GM19035 (cell line): ENCODE measurements at regions not wholly inside any gene's neighbourhood (a gene's known extent, or its start where the extent isn't known, plus 50 kb on each side); places are given as distances from the start of the nearest gene placed in this dataset.

ENCODE experiments used
- ATAC-seq: cut with Tn5 transposase; IDR thresholded peaks from one replicate; pipeline ENCODE4 v1.9.1; 2021; ENCODE audit not compliant: unreplicated experiment

DNA sequence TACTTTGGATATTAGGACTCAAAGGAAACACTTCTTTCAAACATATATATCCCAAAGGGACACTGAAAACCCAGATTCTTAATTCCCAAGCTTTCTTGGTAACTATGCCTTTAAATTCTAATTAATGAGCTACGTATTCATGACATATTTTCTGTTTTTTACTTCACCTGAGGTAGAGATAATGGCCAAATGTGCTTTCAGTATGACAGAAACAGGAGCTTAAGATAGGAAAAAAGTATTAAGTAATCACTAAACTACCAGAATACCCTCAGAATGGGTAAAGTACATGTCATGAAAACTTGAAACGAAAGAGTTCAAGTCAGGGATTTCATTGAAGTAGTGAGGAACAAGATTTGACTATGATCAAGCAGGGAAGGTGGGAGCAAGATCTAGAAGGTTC, 478.5 kb downstream of the AGTPBP1 start:
- ATAC-seq, result no peak

DNA sequence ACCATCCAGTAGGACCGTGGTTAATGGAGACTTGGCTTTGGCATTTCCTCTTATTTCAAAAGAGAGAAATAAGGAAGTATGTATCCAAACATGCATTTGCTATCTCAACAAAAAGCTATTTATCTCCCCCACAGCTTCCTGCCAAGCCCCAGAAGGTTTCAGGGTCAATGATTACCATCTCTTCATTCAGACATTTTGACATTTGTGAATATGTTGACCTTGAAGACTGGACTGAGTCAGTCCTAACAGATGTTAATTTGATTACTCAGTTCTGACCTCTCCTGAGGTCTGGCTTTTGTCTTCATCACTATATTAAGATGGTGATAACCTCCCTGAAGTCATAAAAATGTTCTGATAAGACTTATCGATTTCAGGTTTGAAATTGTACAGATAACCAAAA, 479.4 kb downstream of the AGTPBP1 start:
- no peak for ATAC-seq

GRCh38 chr9:85260275-85260845, 481.4 kb downstream of the AGTPBP1 start:
- no peak for ATAC-seq

DNA sequence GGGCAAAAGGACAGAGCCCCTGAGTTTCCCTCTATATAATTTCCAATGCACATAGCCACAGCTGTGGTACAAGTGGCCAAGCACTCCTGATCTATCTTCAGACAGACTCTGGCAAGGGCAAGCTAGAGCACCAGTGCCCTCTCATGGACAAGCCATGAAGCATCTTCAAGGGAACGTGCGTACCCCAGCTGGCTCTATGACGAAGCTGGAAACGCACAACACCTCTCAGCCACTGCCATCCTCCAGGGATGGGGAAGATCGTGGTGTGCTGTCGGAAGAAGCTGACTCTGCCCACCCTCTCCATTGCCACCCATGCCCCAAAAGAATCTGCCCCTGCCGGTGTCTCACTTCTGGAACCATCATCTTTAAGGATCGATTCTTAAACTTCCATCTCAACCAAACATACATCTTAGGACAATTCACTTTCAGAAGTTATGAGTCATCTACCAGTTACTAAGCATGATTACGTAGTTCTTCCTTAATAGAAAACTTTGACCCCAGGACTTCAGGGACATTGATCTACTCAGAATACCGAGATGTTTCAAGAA, 482.9 kb downstream of the AGTPBP1 start:
- ATAC-seq, result peak; percentile 53

DNA sequence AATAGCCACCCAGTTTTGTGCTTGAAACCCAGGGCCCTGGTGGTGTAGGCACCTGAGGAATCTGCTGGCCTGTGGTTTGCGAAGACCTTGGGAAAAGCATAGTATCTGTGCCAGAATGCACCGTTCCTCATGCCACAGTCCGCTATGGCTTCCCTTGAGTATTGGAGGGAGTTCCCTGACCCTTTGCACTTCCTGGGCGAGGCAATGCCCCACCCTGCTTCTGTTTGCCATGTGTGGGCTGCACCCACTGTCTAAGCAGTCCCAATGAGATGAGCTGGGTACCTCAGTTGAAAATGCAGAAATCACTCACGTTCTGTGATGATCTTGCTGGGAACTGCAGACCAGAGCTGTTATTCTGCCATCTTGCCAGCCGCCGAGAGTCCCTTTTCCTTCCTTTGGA, 483.5 kb downstream of the AGTPBP1 start:
- no peak for ATAC-seq

DNA sequence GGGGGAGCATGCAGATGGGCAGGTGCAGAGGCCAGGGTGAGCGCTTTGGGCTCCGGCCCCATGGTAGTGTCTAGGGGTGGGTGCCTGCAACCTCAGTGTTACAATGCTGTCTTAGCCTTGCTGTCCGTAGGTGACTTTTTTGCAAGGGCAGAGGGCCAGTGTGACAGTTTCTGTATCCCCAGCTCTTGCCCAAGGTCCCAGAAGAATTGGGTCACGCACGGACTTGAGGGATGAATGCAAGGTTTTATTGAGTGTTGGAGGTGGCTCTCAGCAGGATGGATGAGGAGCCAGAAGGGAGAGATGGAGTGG, 492.5 kb downstream of the AGTPBP1 start:
- ATAC-seq, result no peak

DNA sequence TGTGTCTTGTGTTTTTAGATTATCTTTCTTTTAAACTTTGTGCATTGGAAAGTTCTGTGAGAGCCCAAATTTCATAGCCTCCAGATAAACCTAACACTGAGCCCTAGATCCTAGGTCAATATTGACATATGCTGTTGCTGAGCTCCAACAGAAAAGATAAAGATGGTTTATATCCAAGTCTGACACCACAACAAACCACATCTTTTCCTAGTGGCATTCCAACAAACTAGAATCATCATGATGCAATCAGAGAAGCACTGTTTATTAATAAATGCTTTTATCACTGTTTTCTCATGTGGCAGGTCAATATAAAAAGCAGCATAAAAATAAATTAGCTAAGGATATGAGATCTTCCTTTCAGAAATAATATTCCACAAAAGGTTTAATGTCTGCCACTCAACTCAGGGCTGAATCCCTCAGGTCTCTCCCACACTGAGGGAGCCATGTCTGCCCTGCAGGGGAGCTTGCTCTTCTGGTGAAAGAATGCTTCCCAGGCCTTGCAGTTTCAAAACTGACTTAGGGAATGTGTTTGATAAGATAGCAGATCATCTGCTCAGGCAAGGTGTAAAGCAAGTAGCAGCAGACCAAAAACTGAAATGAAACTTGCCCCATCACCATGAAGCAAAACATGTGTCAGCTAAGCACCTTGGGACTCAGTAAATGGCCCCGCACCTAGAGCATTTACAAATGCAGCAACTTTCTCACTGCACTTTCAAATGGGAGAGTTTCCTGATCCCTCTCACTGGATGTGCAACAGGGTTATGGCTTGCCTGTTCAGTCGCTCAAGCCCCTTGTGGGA, 493.0 kb downstream of the AGTPBP1 start:
- no peak for ATAC-seq

DNA sequence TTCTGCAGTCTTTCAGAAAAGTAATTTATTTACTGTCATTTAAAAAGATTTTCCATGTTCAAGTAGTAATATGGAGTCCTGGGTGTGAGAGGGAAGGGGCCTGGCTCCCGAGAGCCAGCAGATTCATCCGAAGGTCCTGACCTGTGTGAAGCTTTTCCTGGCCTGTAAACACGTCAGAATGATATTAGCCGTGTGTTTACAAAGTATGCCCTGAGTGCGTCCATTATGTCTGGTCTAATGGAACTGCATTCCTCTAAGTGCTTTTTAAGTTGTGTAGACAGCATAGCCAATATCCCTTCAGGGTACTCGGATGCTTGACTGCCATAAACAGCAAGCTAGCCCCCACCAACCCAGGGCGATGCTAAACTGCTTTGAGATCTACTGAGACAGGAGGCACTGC, 495.2 kb downstream of the AGTPBP1 start:
- no peak for ATAC-seq

DNA sequence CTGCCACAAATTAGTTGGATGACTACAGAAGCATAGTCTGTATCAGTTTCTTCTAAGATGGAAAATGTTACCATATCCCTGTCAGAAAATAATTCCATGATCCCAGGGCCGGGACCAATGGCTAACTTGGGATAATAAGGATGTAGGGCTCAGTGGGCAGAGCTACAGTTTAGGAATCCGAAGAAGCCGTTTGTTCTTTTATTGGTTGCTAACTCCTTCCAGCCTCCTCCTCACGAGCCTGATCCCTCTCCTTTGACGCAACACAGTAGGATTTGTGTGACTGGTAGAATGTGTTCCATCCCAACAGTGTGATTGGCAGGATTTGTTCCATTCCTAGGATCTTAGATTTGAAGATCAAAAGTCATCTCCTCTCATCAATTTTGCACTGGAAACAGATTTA, 496.9 kb downstream of the AGTPBP1 start:
- ATAC-seq, result no peak

DNA sequence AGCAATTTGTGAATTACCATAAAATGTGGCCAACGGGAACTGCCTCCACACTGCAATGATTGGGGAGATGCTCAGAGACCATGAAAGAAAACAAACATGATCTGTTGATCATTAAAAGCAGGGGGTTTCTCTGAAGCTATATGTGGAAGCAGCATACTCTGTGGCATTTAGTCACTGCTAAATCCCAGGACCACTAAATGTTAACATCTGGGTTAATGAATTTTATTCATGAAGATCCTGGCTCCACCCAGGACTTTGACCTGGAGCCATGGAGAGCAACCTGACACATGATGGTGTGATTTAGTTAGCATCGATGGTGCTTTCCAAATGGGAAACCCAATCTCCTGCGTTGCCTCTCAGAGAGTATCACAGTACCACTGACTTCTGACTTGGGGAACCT, 497.8 kb downstream of the AGTPBP1 start:
- no peak for ATAC-seq

GRCh38 chr9:85237478-85237877, 504.3 kb downstream of the AGTPBP1 start:
- ATAC-seq, result no peak

DNA sequence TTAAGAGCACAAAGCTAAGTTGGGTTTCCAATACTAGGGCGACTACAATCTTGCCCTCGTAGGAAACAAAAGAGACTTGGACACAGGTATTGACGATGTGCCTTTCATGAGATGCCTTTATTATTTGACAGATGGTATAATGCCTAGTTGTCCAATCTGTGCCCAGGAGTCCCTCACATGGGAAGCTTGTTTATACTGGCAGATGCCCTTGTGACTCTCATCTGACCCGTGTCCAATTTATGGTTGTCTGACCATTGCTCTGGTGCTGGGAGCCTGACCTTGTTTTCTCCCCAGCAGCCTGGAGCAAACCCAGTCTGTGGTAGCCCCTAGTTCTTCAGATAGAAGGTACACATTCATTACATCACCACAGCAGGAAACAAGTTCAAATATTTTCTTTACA, 511.7 kb downstream of the AGTPBP1 start:
- ATAC-seq, result no peak

GRCh38 chr9:85228111-85228855, 513.5 kb downstream of the AGTPBP1 start:
- ATAC-seq, result no peak

GRCh38 chr9:85225180-85225579, 516.6 kb downstream of the AGTPBP1 start:
- no peak for ATAC-seq

DNA sequence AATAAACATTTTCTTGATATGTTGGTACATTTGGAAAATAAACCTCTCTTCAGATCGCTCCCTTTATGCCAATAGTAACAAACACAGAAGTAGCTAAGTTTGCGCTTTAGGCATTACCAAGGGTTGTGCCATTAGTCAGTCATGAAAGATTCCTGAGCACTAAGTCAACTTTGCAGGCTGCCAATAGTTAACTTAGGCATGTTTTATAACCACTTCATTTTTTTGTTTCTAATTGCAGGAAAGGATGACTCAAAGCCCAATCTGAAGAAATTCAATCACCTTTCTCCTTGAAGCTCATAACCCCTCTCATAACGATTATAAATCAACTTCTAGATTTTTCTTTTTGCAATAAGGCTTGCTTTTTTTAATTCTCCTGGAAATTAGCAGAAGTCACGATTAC, 517.0 kb downstream of the AGTPBP1 start:
- ATAC-seq, result no peak

- no peak for ATAC-seq
Measured at GRCh38 chr9:85224301-85224700, 517.5 kb downstream of the AGTPBP1 start.

DNA sequence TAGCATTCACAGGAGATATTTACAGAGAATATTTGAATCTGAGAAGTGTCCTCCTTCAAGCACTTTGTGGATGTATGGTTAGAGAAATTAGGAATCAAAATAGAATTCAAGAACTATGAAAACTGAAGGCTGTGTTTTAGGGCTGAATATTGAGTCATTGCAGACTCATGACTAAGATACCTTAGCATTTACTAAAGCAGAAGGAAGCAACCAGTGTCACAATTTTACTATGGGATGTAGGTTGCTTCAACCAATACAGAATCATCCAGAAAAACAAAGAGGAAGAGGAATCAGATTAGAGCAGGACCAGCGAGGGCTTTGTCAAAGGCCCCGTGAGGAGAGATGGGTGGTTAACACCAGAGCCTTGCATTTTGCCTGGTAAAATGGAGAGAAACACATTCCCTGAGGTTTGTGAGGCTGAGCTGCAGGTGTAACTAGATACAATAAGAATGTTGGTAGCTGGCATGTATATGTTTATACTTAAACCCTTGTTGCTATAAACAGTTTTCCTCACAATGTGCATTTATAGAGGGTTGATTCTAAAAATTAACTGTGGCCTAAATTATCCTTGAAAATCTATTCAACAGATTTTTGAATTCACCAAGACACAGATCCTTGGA, 518.1 kb downstream of the AGTPBP1 start:
- no peak for ATAC-seq

- ATAC-seq, result no peak
Measured at GRCh38 chr9:85216601-85217000, 525.2 kb downstream of the AGTPBP1 start.

DNA sequence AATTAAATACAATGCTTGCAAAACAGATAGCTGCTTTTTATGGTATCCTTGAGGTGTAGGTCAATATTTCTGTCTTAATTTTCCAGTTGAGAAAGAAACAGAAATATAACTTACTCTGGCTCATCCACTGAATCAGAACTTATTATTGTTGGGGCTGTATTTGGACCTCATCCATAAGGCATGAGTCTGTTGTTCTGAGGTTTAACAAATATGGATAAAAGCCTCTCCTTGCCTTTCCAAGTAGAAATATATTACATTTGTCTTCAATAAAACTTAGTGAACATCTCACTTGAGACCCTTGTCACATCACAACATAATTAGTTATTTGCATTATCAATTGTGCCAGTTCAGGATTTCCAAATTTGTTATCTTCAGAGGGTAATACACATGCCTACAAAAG, 525.8 kb downstream of the AGTPBP1 start:
- ATAC-seq, result no peak

DNA sequence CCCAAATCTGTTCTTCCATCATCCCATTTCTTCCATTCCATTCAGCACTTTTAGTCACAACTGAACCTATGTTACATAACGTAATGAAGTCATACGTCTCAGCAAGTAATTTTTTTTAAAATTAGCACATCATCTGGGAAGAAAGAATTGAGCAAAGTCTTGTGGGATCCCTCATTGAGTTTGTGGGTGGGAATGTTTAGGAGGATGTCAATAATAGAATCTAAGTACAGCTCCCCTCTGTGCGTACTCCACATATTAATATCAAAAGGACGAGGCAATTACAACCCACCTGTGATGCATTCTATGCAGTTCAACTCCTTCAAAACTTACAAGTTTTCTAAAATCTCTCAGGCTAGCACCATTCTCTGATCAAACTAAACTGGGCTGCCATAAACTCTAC, 526.3 kb downstream of the AGTPBP1 start:
- no peak for ATAC-seq
